Activated B cell treated with CpG ODN at 0.5 μM for 24 hours (primary cell): ENCODE measurements at regions not wholly inside any gene's neighbourhood (a gene's known extent, or its start where the extent isn't known, plus 50 kb on each side); places are given as distances from the start of the nearest gene placed in this dataset.

Experiments used
- ATAC-seq: fragments of 200-7000 bp; cut with Tn5 transposase; one replicate; pipeline ENCODE4 v1.10.0; 2021; ENCODE audit warnings: low read depth, mild to moderate bottlenecking, moderate library complexity
- CTCF ChIA-PET: fragments of 350-600 bp; sonication (Branson Sonifier 250); formaldehyde crosslinking; loops from one replicate; lab custom pipeline; 2021; ENCODE audit warnings: antibody characterized with exemption; lab: Charles Lee
- POLR2A ChIA-PET: fragments of 350-600 bp; sonication (Branson Sonifier 250); formaldehyde crosslinking; loops from one replicate; lab custom pipeline; 2021; ENCODE audit warnings: antibody characterized with exemption; lab: Charles Lee
- DNase-seq: peaks from one replicate; pipeline ENCODE4 v3.0.0; 2022
- H3K27ac Mint-ChIP-seq: one replicate; pipeline ENCODE4 v1.8.0; 2020; ENCODE audit warnings: mixed read lengths
- H3K27me3 Mint-ChIP-seq: one replicate; pipeline ENCODE4 v1.8.0; 2021; ENCODE audit warnings: mixed read lengths
- H3K36me3 Mint-ChIP-seq: one replicate; pipeline ENCODE4 v1.8.0; 2021; ENCODE audit warnings: low read depth, mixed read lengths
- H3K4me1 Mint-ChIP-seq: one replicate; pipeline ENCODE4 v1.8.0; 2021; ENCODE audit warnings: mixed read lengths
- H3K4me3 Mint-ChIP-seq: one replicate; pipeline ENCODE4 v1.8.0; 2020; ENCODE audit warnings: mild to moderate bottlenecking, mixed read lengths
- H3K9me3 Mint-ChIP-seq: one replicate; pipeline ENCODE4 v1.8.0; 2020; ENCODE audit warnings: mixed read lengths
- intact Hi-C: fragments of 100-400 bp; cut with micrococcal nuclease; formaldehyde crosslinking; loops from one replicate; pipeline ENCODE4 v1.15.1; 2024
- TF ChIP-seq, protein P1 (sequence below): fragments of 200-600 bp; IDR thresholded peaks from one replicate; pipeline ENCODE4 v1.8.0; 2022; ENCODE audit warnings: antibody characterized with exemption, mild to moderate bottlenecking

DNA sequence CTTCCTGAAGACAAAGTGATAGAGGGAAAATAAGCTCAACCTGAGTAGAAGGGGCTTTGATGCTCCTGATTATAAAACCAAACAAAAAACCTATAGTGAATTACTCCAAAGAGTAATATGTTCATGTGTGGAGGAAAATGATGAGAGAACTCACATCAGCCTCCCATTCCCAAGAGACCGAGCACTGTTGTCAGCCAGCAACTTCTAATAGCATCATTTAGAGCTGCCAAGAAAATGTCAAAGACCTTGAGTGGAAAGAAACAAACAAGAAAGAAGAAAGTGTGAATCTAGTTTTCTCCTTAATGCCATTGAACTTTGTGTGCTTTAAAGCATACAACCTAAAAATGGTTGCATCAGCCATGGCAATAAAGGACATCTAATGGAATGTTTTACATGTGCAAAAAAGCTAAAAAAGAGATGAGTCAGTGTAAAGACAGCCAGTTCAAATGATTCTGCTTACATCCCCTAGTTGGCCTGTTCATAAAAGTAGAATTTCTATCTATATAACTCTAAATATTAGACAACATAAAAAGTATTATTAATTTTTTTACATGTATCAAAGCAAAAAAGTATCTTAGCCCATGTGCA, 1066.2 kb downstream of the TDRD15 start:
- ChIA-PET POLR2A (no interaction called here), CTCF (no interaction called here)
- ATAC-seq = no peak
- Mint-ChIP-seq H3K27me3 (no peaks in the 10 kb centered on the region), H3K27ac (no peak overlapping the region), H3K36me3 (no peaks in the 10 kb centered on the region), H3K4me3 (no peak overlapping the region), H3K9me3 (peaks cover 8% of the 10 kb centered on the region), H3K4me1 (no peaks in the 10 kb centered on the region)
- TF ChIP-seq, protein P1, sequence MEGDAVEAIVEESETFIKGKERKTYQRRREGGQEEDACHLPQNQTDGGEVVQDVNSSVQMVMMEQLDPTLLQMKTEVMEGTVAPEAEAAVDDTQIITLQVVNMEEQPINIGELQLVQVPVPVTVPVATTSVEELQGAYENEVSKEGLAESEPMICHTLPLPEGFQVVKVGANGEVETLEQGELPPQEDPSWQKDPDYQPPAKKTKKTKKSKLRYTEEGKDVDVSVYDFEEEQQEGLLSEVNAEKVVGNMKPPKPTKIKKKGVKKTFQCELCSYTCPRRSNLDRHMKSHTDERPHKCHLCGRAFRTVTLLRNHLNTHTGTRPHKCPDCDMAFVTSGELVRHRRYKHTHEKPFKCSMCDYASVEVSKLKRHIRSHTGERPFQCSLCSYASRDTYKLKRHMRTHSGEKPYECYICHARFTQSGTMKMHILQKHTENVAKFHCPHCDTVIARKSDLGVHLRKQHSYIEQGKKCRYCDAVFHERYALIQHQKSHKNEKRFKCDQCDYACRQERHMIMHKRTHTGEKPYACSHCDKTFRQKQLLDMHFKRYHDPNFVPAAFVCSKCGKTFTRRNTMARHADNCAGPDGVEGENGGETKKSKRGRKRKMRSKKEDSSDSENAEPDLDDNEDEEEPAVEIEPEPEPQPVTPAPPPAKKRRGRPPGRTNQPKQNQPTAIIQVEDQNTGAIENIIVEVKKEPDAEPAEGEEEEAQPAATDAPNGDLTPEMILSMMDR = no peak
- intact Hi-C loops = no loop called here
- DNase-seq = no peak

DNA sequence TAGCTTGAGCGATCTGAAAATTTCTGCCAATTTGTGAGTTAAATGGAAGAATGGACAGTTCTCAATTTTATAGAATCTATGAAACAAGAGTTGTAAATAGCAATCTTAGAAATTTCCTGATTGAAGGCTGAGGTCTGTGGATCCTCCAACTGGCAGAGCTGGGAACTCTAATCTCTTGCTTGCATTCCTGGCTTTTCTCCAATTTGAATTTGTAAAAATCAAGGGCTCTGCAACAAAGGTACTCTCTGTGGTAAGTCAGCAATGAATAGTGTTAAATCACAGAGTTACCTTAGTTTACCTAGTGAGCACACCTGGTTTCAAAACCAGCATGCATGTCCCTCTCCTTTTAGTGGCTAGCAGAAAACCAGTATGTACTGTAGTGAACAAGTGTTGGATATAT, 1070.5 kb downstream of the TDRD15 start:
- H3K4me3 Mint-ChIP-seq = no peak overlapping the region
- no peak overlapping the region for H3K27ac Mint-ChIP-seq
- no peaks in the 10 kb centered on the region for H3K9me3 Mint-ChIP-seq
- H3K36me3 Mint-ChIP-seq = no peaks in the 10 kb centered on the region
- ChIA-PET CTCF (no interaction called here), POLR2A (no interaction called here)
- TF ChIP-seq, protein P1 = no peak
- H3K27me3 Mint-ChIP-seq = no peaks in the 10 kb centered on the region
- no peak for ATAC-seq
- intact Hi-C loops = no loop called here
- no peak for DNase-seq
- no peaks in the 10 kb centered on the region for H3K4me1 Mint-ChIP-seq

DNA sequence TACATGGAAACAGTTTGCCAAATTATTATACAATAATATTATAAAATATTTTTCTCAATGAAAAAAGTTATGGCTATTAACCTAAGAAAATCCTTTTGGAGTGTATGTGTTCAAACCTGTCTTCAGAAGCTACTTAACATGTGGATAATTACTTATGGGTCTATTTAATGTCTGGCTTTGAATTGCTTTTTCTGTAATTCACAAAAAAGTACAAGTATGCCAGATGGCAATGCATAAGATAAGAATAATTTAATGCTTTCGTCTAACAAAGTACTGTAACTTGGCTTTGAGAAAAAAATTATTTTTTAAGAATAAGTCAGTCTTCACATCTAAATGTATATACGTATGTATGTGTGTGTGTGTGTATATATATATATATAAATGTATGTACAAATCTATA, 1073.0 kb downstream of the TDRD15 start:
- POLR2A ChIA-PET = no interaction called here
- intact Hi-C loops = no loop called here
- TF ChIP-seq, protein P1 = no peak

DNA sequence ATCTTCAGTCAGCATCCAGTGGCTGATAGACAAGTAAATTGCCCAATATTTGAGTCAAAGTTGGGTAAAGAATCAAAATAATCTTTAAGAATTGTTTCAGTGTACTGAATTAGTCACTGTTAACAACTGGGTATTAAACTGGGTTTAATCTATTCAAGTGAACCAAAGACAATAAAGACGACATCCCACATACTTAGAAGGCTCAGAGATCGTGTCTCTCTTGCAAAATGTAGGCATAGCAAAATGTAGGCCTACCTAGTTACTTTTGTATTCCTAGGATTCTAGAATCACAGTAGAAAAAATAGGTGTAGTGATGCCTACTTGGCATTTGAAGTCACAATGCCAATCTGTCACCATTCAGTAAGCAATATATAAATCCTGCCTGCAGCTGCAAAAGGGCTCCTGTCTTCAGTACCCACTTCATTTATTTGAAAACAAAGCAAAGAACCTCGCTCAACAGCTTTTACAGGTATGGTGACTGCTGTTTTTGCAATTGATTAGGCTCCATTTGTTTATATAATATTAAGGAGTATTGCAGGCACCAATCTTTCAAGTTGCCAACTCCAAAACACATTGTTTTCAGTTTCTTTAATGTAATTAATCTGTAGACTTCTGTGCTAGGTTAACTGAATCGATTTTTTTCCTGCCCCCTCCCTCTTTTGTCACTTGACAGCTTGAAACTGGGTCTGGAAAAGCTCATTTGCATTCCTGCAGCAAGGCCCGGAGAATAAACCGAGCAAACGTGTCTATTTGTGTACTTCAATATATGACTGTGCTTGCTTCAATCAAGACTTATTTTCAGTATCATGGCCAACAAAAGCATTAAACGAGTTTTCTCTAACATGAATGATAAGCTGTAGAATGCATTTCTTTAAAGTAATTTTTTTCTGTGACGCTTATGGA, 1074.9 kb downstream of the TDRD15 start:
- ChIA-PET CTCF (no interaction called here), POLR2A (no interaction called here)
- intact Hi-C loops = no loop called here
- H3K27me3 Mint-ChIP-seq = no peaks in the 10 kb centered on the region
- no peaks in the 10 kb centered on the region for H3K36me3 Mint-ChIP-seq
- H3K4me3 Mint-ChIP-seq = no peak overlapping the region
- no peaks in the 10 kb centered on the region for H3K4me1 Mint-ChIP-seq
- no peak for DNase-seq
- peaks cover 3% of the 10 kb centered on the region for H3K9me3 Mint-ChIP-seq
- H3K27ac Mint-ChIP-seq = no peak overlapping the region
- TF ChIP-seq, protein P1 = no peak
- no peak for ATAC-seq

More for the DNA sequence above, 1073.0 kb downstream of the TDRD15 start:
- H3K27ac Mint-ChIP-seq = no peak overlapping the region
- CTCF ChIA-PET = no interaction called here
- no peaks in the 10 kb centered on the region for H3K36me3 Mint-ChIP-seq
- H3K9me3 Mint-ChIP-seq = no peaks in the 10 kb centered on the region
- H3K27me3 Mint-ChIP-seq = no peaks in the 10 kb centered on the region
- no peaks in the 10 kb centered on the region for H3K4me1 Mint-ChIP-seq
- ATAC-seq (no peak), DNase-seq (no peak)
- no peak overlapping the region for H3K4me3 Mint-ChIP-seq

DNA sequence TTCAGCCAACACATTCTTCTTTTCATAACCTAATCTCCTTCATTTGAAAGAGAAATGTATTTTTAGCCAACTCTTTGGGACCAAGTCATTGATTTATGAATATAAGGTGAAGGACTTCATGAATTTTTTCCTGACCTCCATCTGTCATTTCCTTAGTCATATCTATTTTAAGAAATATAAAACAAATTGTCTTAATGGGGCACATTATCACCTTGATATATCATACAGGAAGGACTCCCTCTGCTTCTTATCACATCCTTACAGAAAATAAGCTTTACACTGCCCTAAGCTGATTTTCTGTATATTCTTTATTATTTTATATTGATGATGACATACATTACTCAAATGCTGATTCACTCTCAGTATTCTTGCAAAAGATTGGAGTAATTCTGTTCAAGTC, 1076.2 kb downstream of the TDRD15 start:
- no peak for DNase-seq
- CTCF ChIA-PET = no interaction called here
- Mint-ChIP-seq H3K27me3 (no peaks in the 10 kb centered on the region), H3K27ac (no peak overlapping the region), H3K9me3 (peaks cover 5% of the 10 kb centered on the region), H3K36me3 (no peaks in the 10 kb centered on the region), H3K4me1 (no peaks in the 10 kb centered on the region), H3K4me3 (no peak overlapping the region)
- POLR2A ChIA-PET = no interaction called here
- TF ChIP-seq, protein P1 = no peak
- intact Hi-C loops = no loop called here
- ATAC-seq = no peak
